H1 (cell line): ENCODE measurements at regions not wholly inside any gene's neighbourhood (a gene's known extent, or its start where the extent isn't known, plus 50 kb on each side); places are given as distances from the start of the nearest gene placed in this dataset.

Experiments used
- JUND ChIP-seq: IDR thresholded peaks from 2 replicates; pipeline ENCODE4 v1.6.1; 2011; ENCODE audit warnings: mild to moderate bottlenecking, improper control_type of control experiment, low read length
- PHF8 ChIP-seq: fragments of 200-600 bp; sonication (generic); conservative IDR thresholded peaks from 2 replicates; pipeline ENCODE4 v1.7.1; 2012; ENCODE audit warnings: low read depth, mild to moderate bottlenecking, inconsistent platforms, low read length, moderate library complexity
- SIX5 ChIP-seq: IDR thresholded peaks from 2 replicates; pipeline ENCODE4 v1.6.1; 2011; ENCODE audit warnings: mild to moderate bottlenecking, low read depth, low read length

- TF ChIP-seq JUND (no peak), PHF8 (no peak), SIX5 (no peak)
- TF ChIP-seq, all 59 proteins: peak for 0
Observed at GRCh38 chr3:80063535-80063934, 295.7 kb upstream of the ROBO1 start (continued).
